Ishikawa (cell line): ENCODE measurements at regions not wholly inside any gene's neighbourhood (a gene's known extent, or its start where the extent isn't known, plus 50 kb on each side); places are given as distances from the start of the nearest gene placed in this dataset.

Experiments
- CEBPB ChIP-seq: IDR thresholded peaks from 2 replicates; pipeline ENCODE4 v1.6.1; 2012
- CREB1 ChIP-seq: IDR thresholded peaks from 2 replicates; pipeline ENCODE4 v1.6.1; 2012; ENCODE audit warnings: low read depth
- EGR1 ChIP-seq: IDR thresholded peaks from 2 replicates; pipeline ENCODE4 v1.6.1; 2012
- EP300 ChIP-seq: IDR thresholded peaks from 2 replicates; pipeline ENCODE4 v1.6.1; 2012; ENCODE audit warnings: borderline replicate concordance
- FOXM1 ChIP-seq: IDR thresholded peaks from 2 replicates; pipeline ENCODE4 v1.6.1; 2012; ENCODE audit warnings: low read depth, borderline replicate concordance
- MAX ChIP-seq: IDR thresholded peaks from 2 replicates; pipeline ENCODE4 v1.6.1; 2012
- NFIC ChIP-seq: IDR thresholded peaks from 2 replicates; pipeline ENCODE4 v1.6.1; 2012
- RAD21 ChIP-seq: IDR thresholded peaks from 2 replicates; pipeline ENCODE4 v1.6.1; 2012; ENCODE audit warnings: low read depth
- REST ChIP-seq: IDR thresholded peaks from 2 replicates; pipeline ENCODE4 v1.6.1; 2012; ENCODE audit warnings: low read depth, mild to moderate bottlenecking
- TAF1 ChIP-seq: IDR thresholded peaks from 2 replicates; pipeline ENCODE4 v1.6.1; 2012; ENCODE audit warnings: low read depth, mild to moderate bottlenecking
- TCF12 ChIP-seq: IDR thresholded peaks from 2 replicates; pipeline ENCODE4 v1.6.1; 2012; ENCODE audit warnings: low read depth
- TEAD4 ChIP-seq: IDR thresholded peaks from 2 replicates; pipeline ENCODE4 v1.6.1; 2012
- USF1 ChIP-seq: IDR thresholded peaks from 2 replicates; pipeline ENCODE4 v1.6.1; 2012
- YY1 ChIP-seq: IDR thresholded peaks from 2 replicates; pipeline ENCODE4 v1.6.1; 2012; ENCODE audit warnings: low read depth
- ZBTB7A ChIP-seq: IDR thresholded peaks from 2 replicates; pipeline ENCODE4 v1.6.1; 2012; ENCODE audit warnings: low read depth

GRCh38 chr1:30365596-30365995 lies 357.8 kb downstream of the MATN1 start:
- TF ChIP-seq YY1 (no peak), MAX (no peak), REST (peak; percentile 42), TEAD4 (no peak), EGR1 (no peak)

GRCh38 chr1:30363031-30363430 lies 360.4 kb downstream of the MATN1 start:
- no peak for TF ChIP-seq CREB1
- TF ChIP-seq MAX: no peak
- no peak for TF ChIP-seq RAD21

DNA sequence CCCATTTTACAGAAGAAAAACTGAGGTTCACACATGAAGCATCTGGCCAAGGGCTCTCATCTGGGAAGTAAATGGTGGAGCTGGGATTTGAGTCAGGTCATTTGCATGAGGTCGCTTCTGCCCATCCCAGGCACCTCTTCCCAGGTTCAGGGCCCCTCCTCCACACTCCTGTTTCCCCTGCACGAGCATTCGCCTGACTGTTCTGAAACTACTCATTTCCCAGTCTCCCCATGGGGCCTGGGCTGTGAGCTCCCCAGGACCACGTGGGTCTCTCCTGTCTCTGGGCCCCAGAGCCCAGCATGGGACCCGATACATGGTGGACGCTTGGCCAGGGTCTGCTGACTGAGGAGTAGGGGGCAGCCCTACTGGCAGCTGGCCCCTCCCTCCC lies 360.8 kb downstream of the MATN1 start:
- TF ChIP-seq CEBPB (no peak), YY1 (no peak), USF1 (no peak), TCF12 (no peak), TEAD4 (no peak), EP300 (no peak), EGR1 (no peak), CREB1 (no peak), TAF1 (no peak), REST (no peak), RAD21 (no peak), NFIC (no peak), ZBTB7A (no peak), MAX (no peak), FOXM1 (no peak)

DNA sequence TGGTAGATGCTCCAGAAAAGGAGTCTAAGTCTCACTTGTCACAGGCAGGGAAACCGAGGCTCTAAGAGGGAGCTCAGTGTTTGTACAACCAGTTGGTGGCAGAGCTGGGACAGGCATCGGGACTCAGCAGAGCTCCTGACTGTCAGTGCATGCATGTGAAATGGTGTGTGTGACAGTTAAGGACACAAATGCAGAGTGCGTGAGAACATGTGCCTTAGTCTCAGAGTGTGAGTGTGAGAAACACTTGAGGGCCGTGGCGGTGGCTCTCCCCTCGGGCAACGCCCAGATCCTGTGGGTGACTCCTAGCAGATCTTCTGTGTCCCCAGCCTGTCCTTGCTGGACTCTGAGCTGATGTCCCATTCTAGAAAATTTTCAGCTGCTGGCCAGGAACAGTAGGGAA lies 362.6 kb downstream of the MATN1 start:
- TF ChIP-seq CREB1: no peak
- no peak for TF ChIP-seq NFIC
- no peak for TF ChIP-seq TCF12
- no peak for TF ChIP-seq YY1
- no peak for TF ChIP-seq TAF1
- no peak for TF ChIP-seq RAD21
- no peak for TF ChIP-seq EGR1
- no peak for TF ChIP-seq EP300
- TF ChIP-seq TEAD4: no peak
- TF ChIP-seq ZBTB7A: no peak
- TF ChIP-seq FOXM1: no peak
- TF ChIP-seq USF1: no peak
- no peak for TF ChIP-seq CEBPB

- TF ChIP-seq YY1: no peak
- no peak for TF ChIP-seq EP300
- TF ChIP-seq TEAD4: no peak
- TF ChIP-seq TCF12: no peak
- no peak for TF ChIP-seq REST
- no peak for TF ChIP-seq ZBTB7A
- TF ChIP-seq USF1: no peak
- no peak for TF ChIP-seq RAD21
- no peak for TF ChIP-seq FOXM1
- TF ChIP-seq TAF1: no peak
- no peak for TF ChIP-seq NFIC
- no peak for TF ChIP-seq CEBPB
- no peak for TF ChIP-seq MAX
- no peak for TF ChIP-seq CREB1
- no peak for TF ChIP-seq EGR1
Measured at GRCh38 chr1:30360281-30360680, 363.1 kb downstream of the MATN1 start.
